Breast epithelium (tissue), 4 donors: ENCODE measurements at regions not wholly inside any gene's neighbourhood (a gene's known extent, or its start where the extent isn't known, plus 50 kb on each side); places are given as distances from the start of the nearest gene placed in this dataset.

Experiments used
- DNase-seq, 2 donors: peaks; one replicate each; pipeline ENCODE4 v3.0.0-alpha.2; 2019; ENCODE audit warnings: low spot score in 2 of 2
- H3K27ac ChIP-seq, 2 donors: fragments of 200-600 bp; sonication (generic) in 1 of 2; one replicate each; pipeline ENCODE4 v1.5.1; 2016 to 2019; ENCODE audit warnings: mild to moderate bottlenecking in 1 of 2
- H3K27me3 ChIP-seq, 2 donors: fragments of 200-600 bp; sonication (generic) in 1 of 2; one replicate each; pipeline versions ENCODE4 v1.5.1 to v1.6.0; 2017 to 2019; ENCODE audit warnings: control low read depth in 1 of 2, mild to moderate bottlenecking in 1 of 2
- H3K36me3 ChIP-seq: fragments of 200-600 bp; one replicate; pipeline ENCODE4 v1.5.1; 2019
- H3K4me1 ChIP-seq, 2 donors: fragments of 200-600 bp; sonication (generic); one replicate each; pipeline ENCODE4 v1.5.1; 2016 to 2019; ENCODE audit warnings: control low read depth in 1 of 2
- H3K4me3 ChIP-seq, 3 donors: fragments of 200-600 bp; sonication (generic); 1 replicate in 2 of 3; 2 replicates in 1 of 3; pipeline ENCODE4 v1.5.1; 2016 to 2019; ENCODE audit warnings: mild to moderate bottlenecking in 3 of 3, moderate library complexity in 2 of 3
- H3K9me3 ChIP-seq, 2 donors: fragments of 200-600 bp; sonication (generic) in 1 of 2; one replicate each; pipeline ENCODE4 v1.5.1; 2016 to 2019; ENCODE audit warnings: control low read depth in 1 of 2
- CTCF ChIP-seq, 3 donors: fragments of 450-650 bp; IDR thresholded peaks; one replicate each; pipeline ENCODE4 v1.5.1; 2016 to 2017; ENCODE audit warnings: antibody characterized with exemption in 3 of 3, mild to moderate bottlenecking in 3 of 3, moderate library complexity in 3 of 3
- POLR2A ChIP-seq: fragments of 450-650 bp; IDR thresholded peaks from one replicate; pipeline ENCODE4 v1.6.1; 2016; ENCODE audit warnings: antibody characterized with exemption, mild to moderate bottlenecking, moderate library complexity
- POLR2AphosphoS5 ChIP-seq, 3 donors: sonication (generic); formaldehyde crosslinking; IDR thresholded peaks; one replicate each; pipeline ENCODE4 v1.6.1; 2017; ENCODE audit warnings: antibody characterized with exemption in 3 of 3
- intact Hi-C: fragments of 100-400 bp; cut with DNase I; formaldehyde crosslinking; loops from one replicate; pipeline ENCODE4 v1.15.1; 2023; ENCODE audit warnings: low total_unique reads

GRCh38 chr7:123259759-123260158 is 60.0 kb upstream of the SLC13A1 start:
- H3K9me3 ChIP-seq, result no peaks in the 10 kb centered on the region
- H3K27me3 ChIP-seq, result no peaks in the 10 kb centered on the region
- no peak for DNase-seq
- H3K27ac ChIP-seq, result peak overlapping the region in 1 of 2 donors; percentile 31
- no peak for TF ChIP-seq CTCF (IDR thresholded peaks at IDR 0.05)
- no peak for TF ChIP-seq POLR2AphosphoS5 (IDR thresholded peaks at IDR 0.05)
- TF ChIP-seq POLR2A, result no peak
- no peaks in the 10 kb centered on the region for H3K4me1 ChIP-seq
- no peaks in the 10 kb centered on the region for H3K36me3 ChIP-seq
- intact Hi-C loops, result no loop called here
- no peak overlapping the region for H3K4me3 ChIP-seq
